GM21825 (cell line): ENCODE measurements at regions not wholly inside any gene's neighbourhood (a gene's known extent, or its start where the extent isn't known, plus 50 kb on each side); places are given as distances from the start of the nearest gene placed in this dataset.

Source experiments
- ATAC-seq: cut with Tn5 transposase; IDR thresholded peaks from one replicate; pipeline ENCODE4 v1.9.1; 2021; ENCODE audit warnings: mild to moderate bottlenecking, moderate library complexity; ENCODE audit not compliant: unreplicated experiment

GRCh38 chr13:62014299-62014698 is 598.6 kb upstream of the PCDH20 start:
- ATAC-seq, result no peak

GRCh38 chr13:62003452-62003851 is 587.8 kb upstream of the PCDH20 start:
- no peak for ATAC-seq

GRCh38 chr13:61994174-61994573 is 578.5 kb upstream of the PCDH20 start:
- ATAC-seq, result no peak

GRCh38 chr13:61989978-61990377 is 574.3 kb upstream of the PCDH20 start:
- no peak for ATAC-seq

GRCh38 chr13:61988810-61989209 is 573.2 kb upstream of the PCDH20 start:
- ATAC-seq, result no peak

GRCh38 chr13:61975001-61975400 is 559.4 kb upstream of the PCDH20 start:
- no peak for ATAC-seq

- no peak for ATAC-seq
Measured at GRCh38 chr13:61965756-61966155, 550.1 kb upstream of the PCDH20 start.

GRCh38 chr13:61960981-61961380 is 545.3 kb upstream of the PCDH20 start:
- ATAC-seq, result no peak

GRCh38 chr13:61954092-61954491 is 538.4 kb upstream of the PCDH20 start:
- ATAC-seq, result no peak

- ATAC-seq, result no peak
Measured at GRCh38 chr13:61950828-61951227, 535.2 kb upstream of the PCDH20 start.

GRCh38 chr13:61944329-61944929 is 528.8 kb upstream of the PCDH20 start:
- ATAC-seq, result no peak

GRCh38 chr13:61935710-61936109 is 520.1 kb upstream of the PCDH20 start:
- no peak for ATAC-seq

- no peak for ATAC-seq
Measured at GRCh38 chr13:61927648-61928047, 512.0 kb upstream of the PCDH20 start.

- ATAC-seq, result no peak
Measured at GRCh38 chr13:61918841-61919240, 503.2 kb upstream of the PCDH20 start.

- no peak for ATAC-seq
Measured at GRCh38 chr13:61916483-61916882, 500.8 kb upstream of the PCDH20 start.

- no peak for ATAC-seq
Measured at GRCh38 chr13:61913183-61913582, 497.5 kb upstream of the PCDH20 start.

- no peak for ATAC-seq
Measured at GRCh38 chr13:61908906-61909615, 493.4 kb upstream of the PCDH20 start.

GRCh38 chr13:61905054-61905453 is 489.4 kb upstream of the PCDH20 start:
- ATAC-seq, result no peak

GRCh38 chr13:61901946-61902541 is 486.4 kb upstream of the PCDH20 start:
- no peak for ATAC-seq

- ATAC-seq, result no peak
Measured at GRCh38 chr13:61900033-61900432, 484.4 kb upstream of the PCDH20 start.

- ATAC-seq, result no peak
Measured at GRCh38 chr13:61898207-61898606, 482.6 kb upstream of the PCDH20 start.

GRCh38 chr13:61891401-61891800 is 475.8 kb upstream of the PCDH20 start:
- no peak for ATAC-seq
